CD4-positive, alpha-beta T cell (primary cell): ENCODE measurements at regions not wholly inside any gene's neighbourhood (a gene's known extent, or its start where the extent isn't known, plus 50 kb on each side); places are given as distances from the start of the nearest gene placed in this dataset.

Experiments
- ATAC-seq: fragments of 200-7000 bp; cut with Tn5 transposase; one replicate; pipeline ENCODE4 v1.10.0; 2022; ENCODE audit warnings: mild to moderate bottlenecking; ENCODE audit not compliant: poor library complexity
- CTCF ChIA-PET: fragments of 350-600 bp; sonication (Branson Sonifier 250); formaldehyde crosslinking; loops from one replicate; lab custom pipeline; 2021; ENCODE audit warnings: antibody characterized with exemption, inconsistent platforms; lab: Charles Lee
- POLR2A ChIA-PET: fragments of 350-600 bp; sonication (Branson Sonifier 250); formaldehyde crosslinking; loops from one replicate; lab custom pipeline; 2021; ENCODE audit warnings: antibody characterized with exemption, inconsistent platforms; lab: Charles Lee
- DNase-seq, 14 experiments: peaks; one replicate each; pipeline ENCODE4 v3.0.0-alpha.2; 2013 to 2020; ENCODE audit warnings: mixed read lengths in 2 of 14
- H3K27ac ChIP-seq, 2 donors: one replicate each; pipeline versions ENCODE4 v1.5.1 to v1.7.0; 2013; ENCODE audit warnings: low read length in 2 of 2, low read depth in 1 of 2, mild to moderate bottlenecking in 1 of 2
- H3K27me3 ChIP-seq, 2 experiments: 1 replicate in 1 of 2; 2 replicates in 1 of 2; pipeline versions ENCODE4 v1.6.1 to v1.7.0; 2013; ENCODE audit warnings: low read length in 2 of 2, control low read depth in 1 of 2, mild to moderate bottlenecking in 1 of 2, moderate library complexity in 1 of 2; ENCODE audit not compliant: insufficient read depth in 2 of 2, control insufficient read depth in 1 of 2
- H3K36me3 ChIP-seq: one replicate; pipeline ENCODE4 v1.6.1; 2013; ENCODE audit warnings: low read length, control low read depth; ENCODE audit not compliant: insufficient read depth
- H3K4me1 ChIP-seq: one replicate; pipeline ENCODE4 v1.6.1; 2013; ENCODE audit warnings: low read length, control low read depth; ENCODE audit not compliant: insufficient read depth
- H3K4me3 ChIP-seq: one replicate; pipeline ENCODE4 v1.5.1; 2013; ENCODE audit warnings: mild to moderate bottlenecking, low read length, moderate library complexity
- H3K9me3 ChIP-seq, 2 experiments: 1 replicate in 1 of 2; 2 replicates in 1 of 2; pipeline versions ENCODE4 v1.6.1 to v1.7.0; 2013; ENCODE audit warnings: low read length in 2 of 2, mild to moderate bottlenecking in 2 of 2, control low read depth in 1 of 2, moderate library complexity in 1 of 2; ENCODE audit not compliant: control insufficient read depth in 1 of 2, insufficient read depth in 1 of 2
- H3K27ac Mint-ChIP-seq: one replicate; pipeline ENCODE4 v1.8.0; 2020; ENCODE audit warnings: mixed read lengths
- H3K27me3 Mint-ChIP-seq: one replicate; pipeline ENCODE4 v1.8.0; 2021; ENCODE audit warnings: mixed read lengths
- H3K36me3 Mint-ChIP-seq: one replicate; pipeline ENCODE4 v1.8.0; 2021; ENCODE audit warnings: low read depth, mixed read lengths
- H3K4me1 Mint-ChIP-seq: one replicate; pipeline ENCODE4 v1.8.0; 2021; ENCODE audit warnings: low read depth, mixed read lengths
- H3K4me3 Mint-ChIP-seq: one replicate; pipeline ENCODE4 v1.8.0; 2020; ENCODE audit warnings: mild to moderate bottlenecking, mixed read lengths
- H3K9me3 Mint-ChIP-seq: one replicate; pipeline ENCODE4 v1.8.0; 2020; ENCODE audit warnings: mixed read lengths
- intact Hi-C, 2 experiments: fragments of 100-400 bp; cut with DNase I in 1 of 2; cut with micrococcal nuclease in 1 of 2; formaldehyde crosslinking; loops; one replicate each; pipeline versions ENCODE4 v1.15.1 to v1.9.0; 2023 to 2025; cut with DNase I, micrococcal nuclease
- TF ChIP-seq, protein P1 (sequence below): fragments of 200-600 bp; IDR thresholded peaks from one replicate; pipeline ENCODE4 v1.8.0; 2022; ENCODE audit warnings: antibody characterized with exemption, mild to moderate bottlenecking

DNA sequence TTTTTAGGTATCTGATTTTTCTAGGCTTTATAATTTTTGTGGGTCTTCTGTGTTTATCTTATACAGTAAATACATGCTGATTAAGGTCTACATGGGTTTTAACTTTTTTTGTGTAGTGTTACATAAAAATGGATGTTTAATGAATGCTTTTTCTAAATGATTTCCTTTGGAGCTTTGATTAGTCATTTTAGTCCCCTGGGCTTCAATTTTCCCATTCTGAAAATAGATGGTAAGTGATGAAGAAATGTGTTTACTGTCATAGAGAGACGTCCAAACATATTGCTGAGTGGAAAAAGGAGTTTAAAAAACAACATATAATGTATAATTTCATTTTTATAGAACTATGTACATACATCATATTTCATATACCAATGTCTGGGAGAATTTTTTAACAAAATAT, 140.9 kb upstream of the HMCN1 start:
- Mint-ChIP-seq H3K27ac (no peak overlapping the region), H3K4me1 (peaks cover 18% of the 10 kb centered on the region), H3K36me3 (no peaks in the 10 kb centered on the region), H3K27me3 (no peaks in the 10 kb centered on the region), H3K9me3 (no peaks in the 10 kb centered on the region), H3K4me3 (no peak overlapping the region)
- CTCF ChIA-PET: interaction anchor here (1.4 kb wide), 1 partner anchor 30 kb away, joined by 4 read pairs; no protein-coding TSS in a partner anchor
- TF ChIP-seq, protein P1, sequence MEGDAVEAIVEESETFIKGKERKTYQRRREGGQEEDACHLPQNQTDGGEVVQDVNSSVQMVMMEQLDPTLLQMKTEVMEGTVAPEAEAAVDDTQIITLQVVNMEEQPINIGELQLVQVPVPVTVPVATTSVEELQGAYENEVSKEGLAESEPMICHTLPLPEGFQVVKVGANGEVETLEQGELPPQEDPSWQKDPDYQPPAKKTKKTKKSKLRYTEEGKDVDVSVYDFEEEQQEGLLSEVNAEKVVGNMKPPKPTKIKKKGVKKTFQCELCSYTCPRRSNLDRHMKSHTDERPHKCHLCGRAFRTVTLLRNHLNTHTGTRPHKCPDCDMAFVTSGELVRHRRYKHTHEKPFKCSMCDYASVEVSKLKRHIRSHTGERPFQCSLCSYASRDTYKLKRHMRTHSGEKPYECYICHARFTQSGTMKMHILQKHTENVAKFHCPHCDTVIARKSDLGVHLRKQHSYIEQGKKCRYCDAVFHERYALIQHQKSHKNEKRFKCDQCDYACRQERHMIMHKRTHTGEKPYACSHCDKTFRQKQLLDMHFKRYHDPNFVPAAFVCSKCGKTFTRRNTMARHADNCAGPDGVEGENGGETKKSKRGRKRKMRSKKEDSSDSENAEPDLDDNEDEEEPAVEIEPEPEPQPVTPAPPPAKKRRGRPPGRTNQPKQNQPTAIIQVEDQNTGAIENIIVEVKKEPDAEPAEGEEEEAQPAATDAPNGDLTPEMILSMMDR: no peak
- Histone ChIP-seq H3K27me3 (no peaks in the 10 kb centered on the region), H3K4me3 (no peak overlapping the region), H3K36me3 (no peaks in the 10 kb centered on the region), H3K9me3 (no peaks in the 10 kb centered on the region), H3K4me1 (peaks cover 7% of the 10 kb centered on the region), H3K27ac (no peak overlapping the region)
- intact Hi-C loops: no loop called here
- POLR2A ChIA-PET: interaction anchor here (0.9 kb wide), 1 partner anchor 275 kb away, joined by 3 read pairs; no protein-coding TSS in a partner anchor
- no peak for ATAC-seq
- DNase-seq: no peak

DNA sequence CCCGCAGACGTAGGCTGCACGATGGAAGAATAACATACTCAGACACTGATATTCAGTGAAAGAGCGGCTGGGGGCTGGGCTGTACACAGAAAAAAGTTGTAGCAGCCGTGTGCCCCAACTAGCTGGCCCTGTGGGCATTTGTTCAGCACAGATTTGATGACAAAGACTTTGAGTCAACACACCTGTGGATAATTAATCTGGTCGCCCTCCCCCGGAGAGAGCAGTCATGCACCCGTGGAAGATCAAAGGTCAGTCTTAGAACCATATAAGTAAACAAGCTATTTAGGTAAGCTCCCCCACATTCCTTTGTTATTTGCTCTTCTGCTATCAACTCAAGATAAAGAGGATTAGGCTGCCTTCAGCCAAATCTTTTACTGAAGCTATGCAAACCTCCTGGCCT, 148.4 kb upstream of the HMCN1 start:
- Histone ChIP-seq H3K9me3 (peaks cover 5 to 8% of the 10 kb centered on the region in 2 experiments), H3K4me1 (no peaks in the 10 kb centered on the region), H3K27me3 (no peaks in the 10 kb centered on the region), H3K27ac (no peak overlapping the region), H3K4me3 (no peak overlapping the region), H3K36me3 (no peaks in the 10 kb centered on the region)
- ChIA-PET CTCF (interaction anchor here (2.4 kb wide), 1 partner anchor 11 kb away, joined by 5 read pairs; no protein-coding TSS in a partner anchor), POLR2A (no interaction called here)
- no peaks in the 10 kb centered on the region for H3K27me3 Mint-ChIP-seq
- peaks cover 11% of the 10 kb centered on the region for H3K9me3 Mint-ChIP-seq
- peaks cover 11% of the 10 kb centered on the region for H3K36me3 Mint-ChIP-seq
- DNase-seq (no peak), ATAC-seq (no peak)
- TF ChIP-seq, protein P1: no peak
- H3K27ac Mint-ChIP-seq: no peak overlapping the region
- no peak overlapping the region for H3K4me3 Mint-ChIP-seq
- H3K4me1 Mint-ChIP-seq: no peaks in the 10 kb centered on the region
- intact Hi-C loops: no loop called here

DNA sequence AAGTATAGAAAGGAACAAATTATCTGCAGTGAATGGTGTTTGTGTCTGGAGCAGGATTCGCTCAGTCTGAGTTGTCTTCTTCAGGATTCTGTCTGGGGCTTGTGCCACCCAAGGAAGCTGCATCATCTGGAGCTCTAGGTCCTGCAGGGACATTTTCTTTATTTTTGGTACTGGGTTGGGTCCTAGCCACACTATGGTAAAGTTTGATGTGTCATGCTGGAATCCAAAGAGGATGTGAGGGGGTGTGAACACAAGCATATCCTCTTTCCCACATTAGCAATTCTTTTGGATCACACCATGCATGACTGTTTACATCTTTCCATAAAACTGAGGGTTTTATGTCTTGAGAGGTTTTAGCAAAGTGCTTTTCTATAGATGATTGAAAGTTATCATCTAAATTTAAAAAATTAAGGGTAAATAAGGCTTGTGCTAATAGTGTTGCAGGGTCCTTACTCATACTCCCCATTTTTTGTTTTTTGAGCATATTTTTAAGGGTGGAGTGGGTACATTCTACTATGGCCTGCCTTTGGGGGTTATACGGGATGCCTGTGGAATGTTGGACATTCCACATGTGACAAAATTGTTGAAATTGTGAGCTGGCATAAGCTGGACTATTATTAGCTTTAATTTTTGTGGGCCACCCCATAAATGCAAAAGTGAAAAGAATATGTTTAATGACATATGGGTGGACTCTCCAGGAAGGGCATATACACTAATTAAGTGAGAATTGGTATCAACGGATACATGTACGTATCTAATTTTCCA, 152.0 kb upstream of the HMCN1 start:
- POLR2A ChIA-PET: no interaction called here
- Histone ChIP-seq H3K27ac (no peak overlapping the region), H3K4me1 (no peaks in the 10 kb centered on the region), H3K4me3 (no peak overlapping the region), H3K27me3 (no peaks in the 10 kb centered on the region), H3K9me3 (peaks cover 11% of the 10 kb centered on the region in 2 experiments), H3K36me3 (no peaks in the 10 kb centered on the region)
- TF ChIP-seq, protein P1: no peak
- ATAC-seq (no peak), DNase-seq (no peak)
- no peak overlapping the region for H3K4me3 Mint-ChIP-seq
- H3K9me3 Mint-ChIP-seq: peaks cover 19% of the 10 kb centered on the region
- no peaks in the 10 kb centered on the region for H3K4me1 Mint-ChIP-seq
- H3K27ac Mint-ChIP-seq: no peak overlapping the region
- peaks cover 33% of the 10 kb centered on the region for H3K36me3 Mint-ChIP-seq
- CTCF ChIA-PET: interaction anchor here (1.1 to 3.1 kb wide), 2 partner anchors 13 kb away, joined by 3 to 13 read pairs; no protein-coding TSS in a partner anchor
- no peaks in the 10 kb centered on the region for H3K27me3 Mint-ChIP-seq
- intact Hi-C loops: no loop called here
